Stimulated activated effector memory CD8-positive, alpha-beta T cell treated with anti-CD3 and anti-CD28 coated beads, Interleukin-12 subunit alpha, Interleukin-12 subunit beta, amount 100 ng/mL, for 72 hours (primary cell): ENCODE measurements at regions not wholly inside any gene's neighbourhood (a gene's known extent, or its start where the extent isn't known, plus 50 kb on each side); places are given as distances from the start of the nearest gene placed in this dataset.

ENCODE experiments used
- ATAC-seq: fragments of 150-1000 bp; cut with Tn5 transposase; 2 replicates; pipeline ENCODE4 v1.10.0; 2021
- DNase-seq, 2 donors: peaks; one replicate each; pipeline ENCODE4 v3.0.0; 2021 to 2022; ENCODE audit warnings: low spot score in 2 of 2
- H3K27ac Mint-ChIP-seq: one replicate; pipeline ENCODE4 v1.8.0; 2022; ENCODE audit warnings: mild to moderate bottlenecking, mixed read lengths
- H3K36me3 Mint-ChIP-seq: one replicate; pipeline ENCODE4 v1.8.0; 2022; ENCODE audit warnings: mild to moderate bottlenecking, mixed read lengths
- H3K4me1 Mint-ChIP-seq: one replicate; pipeline ENCODE4 v1.8.0; 2022; ENCODE audit warnings: mixed read lengths
- H3K4me3 Mint-ChIP-seq: one replicate; pipeline ENCODE4 v1.8.0; 2022; ENCODE audit warnings: mild to moderate bottlenecking, mixed read lengths
- H3K9me3 Mint-ChIP-seq: one replicate; pipeline ENCODE4 v1.8.0; 2022; ENCODE audit warnings: mixed read lengths

GRCh38 chr20:58162986-58163385 lies 65.5 kb downstream of the ANKRD60 start:
- no peaks in the 10 kb centered on the region for H3K36me3 Mint-ChIP-seq
- no peak overlapping the region for H3K27ac Mint-ChIP-seq
- H3K9me3 Mint-ChIP-seq, result no peaks in the 10 kb centered on the region
- no peak overlapping the region for H3K4me3 Mint-ChIP-seq
- no peak for ATAC-seq
- no peak for DNase-seq
- H3K4me1 Mint-ChIP-seq, result no peaks in the 10 kb centered on the region

GRCh38 chr20:58161192-58161591 lies 67.3 kb downstream of the ANKRD60 start:
- H3K9me3 Mint-ChIP-seq, result no peaks in the 10 kb centered on the region
- no peak for DNase-seq
- no peaks in the 10 kb centered on the region for H3K4me1 Mint-ChIP-seq
- H3K4me3 Mint-ChIP-seq, result no peak overlapping the region
- no peaks in the 10 kb centered on the region for H3K36me3 Mint-ChIP-seq
- no peak overlapping the region for H3K27ac Mint-ChIP-seq
- no peak for ATAC-seq

GRCh38 chr20:58160451-58161061 lies 67.9 kb downstream of the ANKRD60 start:
- DNase-seq (no peak), ATAC-seq (no peak)
- Mint-ChIP-seq H3K4me3 (no peak overlapping the region), H3K27ac (no peak overlapping the region), H3K36me3 (no peaks in the 10 kb centered on the region), H3K9me3 (no peaks in the 10 kb centered on the region), H3K4me1 (no peaks in the 10 kb centered on the region)

- ATAC-seq, result no peak
- Mint-ChIP-seq H3K36me3 (no peaks in the 10 kb centered on the region), H3K4me1 (no peaks in the 10 kb centered on the region), H3K4me3 (no peak overlapping the region), H3K9me3 (no peaks in the 10 kb centered on the region), H3K27ac (no peak overlapping the region)
- DNase-seq, result no peak
Observed at GRCh38 chr20:58155148-58155925, 73.1 kb downstream of the ANKRD60 start.

GRCh38 chr20:58154113-58154512 lies 74.3 kb downstream of the ANKRD60 start:
- no peaks in the 10 kb centered on the region for H3K4me1 Mint-ChIP-seq
- H3K4me3 Mint-ChIP-seq, result no peak overlapping the region
- no peaks in the 10 kb centered on the region for H3K9me3 Mint-ChIP-seq
- H3K36me3 Mint-ChIP-seq, result no peaks in the 10 kb centered on the region
- H3K27ac Mint-ChIP-seq, result no peak overlapping the region
- DNase-seq (no peak), ATAC-seq (no peak)

- H3K27ac Mint-ChIP-seq, result no peak overlapping the region
- DNase-seq, result no peak
- no peaks in the 10 kb centered on the region for H3K36me3 Mint-ChIP-seq
- no peaks in the 10 kb centered on the region for H3K9me3 Mint-ChIP-seq
- no peaks in the 10 kb centered on the region for H3K4me1 Mint-ChIP-seq
- H3K4me3 Mint-ChIP-seq, result no peak overlapping the region
- no peak for ATAC-seq
Observed at GRCh38 chr20:58153121-58153520, 75.3 kb downstream of the ANKRD60 start.

- no peaks in the 10 kb centered on the region for H3K9me3 Mint-ChIP-seq
- ATAC-seq (no peak), DNase-seq (no peak)
- H3K4me3 Mint-ChIP-seq, result no peak overlapping the region
- no peaks in the 10 kb centered on the region for H3K4me1 Mint-ChIP-seq
- no peak overlapping the region for H3K27ac Mint-ChIP-seq
- H3K36me3 Mint-ChIP-seq, result no peaks in the 10 kb centered on the region
Observed at GRCh38 chr20:58150772-58151171, 77.7 kb downstream of the ANKRD60 start.

- Mint-ChIP-seq H3K27ac (no peak overlapping the region), H3K4me1 (no peaks in the 10 kb centered on the region), H3K4me3 (no peak overlapping the region), H3K9me3 (no peaks in the 10 kb centered on the region), H3K36me3 (no peaks in the 10 kb centered on the region)
- ATAC-seq, result no peak
- DNase-seq, result no peak
Observed at GRCh38 chr20:58149437-58150091, 78.9 kb downstream of the ANKRD60 start.

GRCh38 chr20:58148891-58149290 lies 79.6 kb downstream of the ANKRD60 start:
- Mint-ChIP-seq H3K27ac (no peak overlapping the region), H3K4me3 (no peak overlapping the region), H3K9me3 (no peaks in the 10 kb centered on the region), H3K4me1 (no peaks in the 10 kb centered on the region), H3K36me3 (no peaks in the 10 kb centered on the region)
- ATAC-seq (no peak), DNase-seq (no peak)

GRCh38 chr20:58147628-58148370 lies 80.7 kb downstream of the ANKRD60 start:
- DNase-seq, result no peak
- ATAC-seq, result no peak

GRCh38 chr20:58146746-58147140 lies 81.7 kb downstream of the ANKRD60 start:
- ATAC-seq (no peak), DNase-seq (no peak)
- Mint-ChIP-seq H3K27ac (no peak overlapping the region), H3K9me3 (no peaks in the 10 kb centered on the region), H3K4me1 (no peaks in the 10 kb centered on the region), H3K36me3 (no peaks in the 10 kb centered on the region), H3K4me3 (no peak overlapping the region)

More at GRCh38 chr20:58147628-58148370, 80.7 kb downstream of the ANKRD60 start:
- Mint-ChIP-seq H3K4me3 (no peak overlapping the region), H3K9me3 (no peaks in the 10 kb centered on the region), H3K27ac (no peak overlapping the region), H3K4me1 (no peaks in the 10 kb centered on the region), H3K36me3 (no peaks in the 10 kb centered on the region)

GRCh38 chr20:58146081-58146745 lies 82.2 kb downstream of the ANKRD60 start:
- no peak for DNase-seq
- Mint-ChIP-seq H3K4me1 (no peaks in the 10 kb centered on the region), H3K4me3 (no peak overlapping the region), H3K9me3 (no peaks in the 10 kb centered on the region), H3K27ac (no peak overlapping the region), H3K36me3 (no peaks in the 10 kb centered on the region)
- ATAC-seq, result no peak

- no peak overlapping the region for H3K4me3 Mint-ChIP-seq
- no peak overlapping the region for H3K27ac Mint-ChIP-seq
- DNase-seq (no peak), ATAC-seq (no peak)
- no peaks in the 10 kb centered on the region for H3K4me1 Mint-ChIP-seq
- H3K36me3 Mint-ChIP-seq, result no peaks in the 10 kb centered on the region
- no peaks in the 10 kb centered on the region for H3K9me3 Mint-ChIP-seq
Observed at GRCh38 chr20:58145506-58146080, 82.9 kb downstream of the ANKRD60 start.

- ATAC-seq, result no peak
- Mint-ChIP-seq H3K27ac (no peak overlapping the region), H3K9me3 (no peaks in the 10 kb centered on the region), H3K36me3 (no peaks in the 10 kb centered on the region), H3K4me3 (no peak overlapping the region), H3K4me1 (no peaks in the 10 kb centered on the region)
- no peak for DNase-seq
Observed at GRCh38 chr20:58144096-58144495, 84.4 kb downstream of the ANKRD60 start.

GRCh38 chr20:58143531-58143930 lies 84.9 kb downstream of the ANKRD60 start:
- Mint-ChIP-seq H3K4me1 (no peaks in the 10 kb centered on the region), H3K36me3 (no peaks in the 10 kb centered on the region), H3K27ac (no peak overlapping the region), H3K4me3 (no peak overlapping the region), H3K9me3 (no peaks in the 10 kb centered on the region)
- DNase-seq (no peak), ATAC-seq (no peak)
